OCI-LY7 (cell line): ENCODE measurements at regions not wholly inside any gene's neighbourhood (a gene's known extent, or its start where the extent isn't known, plus 50 kb on each side); places are given as distances from the start of the nearest gene placed in this dataset.

Source experiments
- BruUV-seq: library from RNA; stranded (reverse); fragments of 400-500 nt; replicated peaks from 2 replicates; lab custom pipeline; 2021; lab: Mats Ljungman, UMichigan
- CTCF ChIA-PET: fragments of 300-600 bp; sonication (Branson Sonifier 250); formaldehyde crosslinking; loops from one replicate; lab custom pipeline; 2022; ENCODE audit warnings: antibody characterized with exemption; ENCODE audit not compliant: unreplicated experiment; lab: Charles Lee
- POLR2A ChIA-PET: fragments of 300-600 bp; sonication (Branson Sonifier 250); formaldehyde crosslinking; loops from one replicate; lab custom pipeline; 2022; ENCODE audit warnings: antibody characterized with exemption; lab: Charles Lee
- DNase-seq: peaks from one replicate; pipeline ENCODE4 v3.0.0-alpha.2; 2015; ENCODE audit warnings: low spot score
- H2AFZ ChIP-seq: fragments of 200-600 bp; sonication (generic), shearing (Covaris generic); 2 replicates; pipeline ENCODE4 v1.6.1; 2014; ENCODE audit warnings: mild to moderate bottlenecking, antibody characterized with exemption, low read length, moderate library complexity
- H3K27ac ChIP-seq: fragments of 200-600 bp; sonication (generic); 2 replicates; pipeline ENCODE4 v1.5.1; 2014; ENCODE audit warnings: mixed run types, low read depth, mild to moderate bottlenecking, moderate library complexity, low read length, inconsistent platforms; ENCODE audit not compliant: poor library complexity, severe bottlenecking
- H3K36me3 ChIP-seq: fragments of 200-600 bp; sonication (generic); 2 replicates; pipeline ENCODE4 v1.6.1; 2014; ENCODE audit warnings: mild to moderate bottlenecking, antibody characterized with exemption, low read length, moderate library complexity, mixed read lengths; ENCODE audit not compliant: insufficient read depth
- H3K4me1 ChIP-seq: fragments of 200-600 bp; sonication (generic); 2 replicates; pipeline ENCODE4 v1.5.1; 2014; ENCODE audit warnings: mild to moderate bottlenecking, low read length; ENCODE audit not compliant: insufficient read depth, poor library complexity, severe bottlenecking
- H3K4me2 ChIP-seq: fragments of 200-600 bp; sonication (generic); 2 replicates; pipeline ENCODE4 v1.6.1; 2014; ENCODE audit warnings: mild to moderate bottlenecking, low read length
- H3K4me3 ChIP-seq: fragments of 200-600 bp; sonication (generic); 2 replicates; pipeline ENCODE4 v1.5.1; 2014; ENCODE audit warnings: mild to moderate bottlenecking, low read depth, low read length; ENCODE audit not compliant: poor library complexity, severe bottlenecking
- H3K79me2 ChIP-seq: fragments of 200-600 bp; sonication (generic); 2 replicates; pipeline ENCODE4 v1.6.1; 2016; ENCODE audit warnings: low read depth, mild to moderate bottlenecking, low read length, moderate library complexity, mixed read lengths; ENCODE audit not compliant: insufficient read depth
- H3K9me2 ChIP-seq: fragments of 200-600 bp; sonication (generic); 2 replicates; pipeline ENCODE4 v1.6.1; 2016; ENCODE audit warnings: mild to moderate bottlenecking, low read length, mixed read lengths; ENCODE audit not compliant: insufficient read depth
- H3K9me3 ChIP-seq: fragments of 200-600 bp; sonication (generic); 2 replicates; pipeline ENCODE4 v1.6.1; 2014; ENCODE audit warnings: mild to moderate bottlenecking, mixed run types, low read length, mixed read lengths
- H4K20me1 ChIP-seq: fragments of 200-600 bp; sonication (generic); 2 replicates; pipeline ENCODE4 v1.6.1; 2014; ENCODE audit warnings: mild to moderate bottlenecking, antibody characterized with exemption, low read length, moderate library complexity, mixed read lengths; ENCODE audit not compliant: insufficient read depth
- CTCF ChIP-seq: fragments of 200-600 bp; sonication (generic); conservative IDR thresholded peaks from 2 replicates; pipeline ENCODE4 v1.5.1; 2014; ENCODE audit warnings: mild to moderate bottlenecking, antibody characterized with exemption, low read length, moderate library complexity, mixed read lengths
- EZH2phosphoT487 ChIP-seq: fragments of 200-600 bp; sonication (generic); IDR thresholded peaks from 2 replicates; pipeline ENCODE4 v1.6.1; 2018; ENCODE audit warnings: low read depth, borderline replicate concordance, mild to moderate bottlenecking, mixed run types, antibody characterized with exemption, low read length, moderate library complexity, mixed read lengths
- intact Hi-C: fragments of 100-400 bp; cut with micrococcal nuclease; formaldehyde crosslinking; loops from one replicate; pipeline ENCODE4 v1.10.0; 2022; ENCODE audit not compliant: unreplicated experiment

GRCh38 chr5:18202164-18202563, 567.9 kb downstream of the TAF11L14 start:
- DNase-seq: no peak
- Histone ChIP-seq H4K20me1 (no peaks in the 10 kb centered on the region), H3K36me3 (no peaks in the 10 kb centered on the region), H3K79me2 (no peaks in the 10 kb centered on the region), H3K9me3 (no peaks in the 10 kb centered on the region), H2AFZ (no peak overlapping the region), H3K9me2 (no peaks in the 10 kb centered on the region), H3K4me2 (no peak overlapping the region), H3K4me3 (no peak overlapping the region), H3K4me1 (no peaks in the 10 kb centered on the region), H3K27ac (no peak overlapping the region)
- no TSS peak for BruUV-seq
- TF ChIP-seq CTCF (no peak), EZH2phosphoT487 (no peak)
- CTCF ChIA-PET: no interaction called here
- intact Hi-C loops: no loop called here
- POLR2A ChIA-PET: interaction anchor here (0.6 to 1.3 kb wide), 2 partner anchors 9 to 34 kb away, joined by 3 to 5 read pairs; no protein-coding TSS in a partner anchor

GRCh38 chr5:18203296-18203695, 569.0 kb downstream of the TAF11L14 start:
- BruUV-seq: no TSS peak
- TF ChIP-seq CTCF (no peak), EZH2phosphoT487 (no peak)
- Histone ChIP-seq H3K36me3 (no peaks in the 10 kb centered on the region), H3K27ac (no peak overlapping the region), H4K20me1 (no peaks in the 10 kb centered on the region), H3K4me1 (no peaks in the 10 kb centered on the region), H3K79me2 (no peaks in the 10 kb centered on the region), H3K4me2 (no peak overlapping the region), H2AFZ (no peak overlapping the region), H3K4me3 (no peak overlapping the region), H3K9me3 (no peaks in the 10 kb centered on the region), H3K9me2 (no peaks in the 10 kb centered on the region)
- CTCF ChIA-PET: no interaction called here
- no peak for DNase-seq
- POLR2A ChIA-PET: no interaction called here
- intact Hi-C loops: no loop called here

GRCh38 chr5:18213666-18214065, 579.4 kb downstream of the TAF11L14 start:
- Histone ChIP-seq H3K4me3 (no peak overlapping the region), H3K36me3 (no peaks in the 10 kb centered on the region), H3K79me2 (no peaks in the 10 kb centered on the region), H3K9me2 (no peaks in the 10 kb centered on the region), H3K9me3 (no peaks in the 10 kb centered on the region), H4K20me1 (no peaks in the 10 kb centered on the region), H3K4me2 (no peak overlapping the region), H3K4me1 (no peaks in the 10 kb centered on the region), H2AFZ (no peak overlapping the region), H3K27ac (no peak overlapping the region)
- intact Hi-C loops: no loop called here
- TF ChIP-seq CTCF (no peak), EZH2phosphoT487 (no peak)
- DNase-seq: no peak
- POLR2A ChIA-PET: interaction anchor here (0.6 kb wide), 2 partner anchors 1064 to 1490 kb away, joined by 3 to 4 read pairs; no protein-coding TSS in a partner anchor
- CTCF ChIA-PET: no interaction called here
- no TSS peak for BruUV-seq
